Osteoblast (primary cell): ENCODE measurements at regions not wholly inside any gene's neighbourhood (a gene's known extent, or its start where the extent isn't known, plus 50 kb on each side); places are given as distances from the start of the nearest gene placed in this dataset.

Source experiments
- DNase-seq: peaks from one replicate; pipeline ENCODE4 v3.0.0; 2011; ENCODE audit warnings: low spot score, mixed read lengths; ENCODE audit not compliant: insufficient read length; ENCODE audit errors: missing footprints
- H2AFZ ChIP-seq: 2 replicates; pipeline ENCODE4 v1.6.0; 2011; ENCODE audit warnings: mild to moderate bottlenecking, low read length
- H3K27ac ChIP-seq: 2 replicates; pipeline ENCODE4 v1.5.1; 2011; ENCODE audit warnings: mild to moderate bottlenecking, low read depth, low read length, moderate library complexity
- H3K27me3 ChIP-seq: 2 replicates; pipeline ENCODE4 v1.6.0; 2012; ENCODE audit warnings: mild to moderate bottlenecking, control low read depth, inconsistent platforms, low read length, moderate library complexity; ENCODE audit not compliant: insufficient read depth
- H3K36me3 ChIP-seq: 2 replicates; pipeline ENCODE4 v1.5.1; 2011; ENCODE audit warnings: mild to moderate bottlenecking, low read length, control low read depth, moderate library complexity; ENCODE audit not compliant: insufficient read depth
- H3K4me1 ChIP-seq: 2 replicates; pipeline ENCODE4 v1.5.1; 2011; ENCODE audit warnings: mild to moderate bottlenecking, low read length, control low read depth, moderate library complexity; ENCODE audit not compliant: insufficient read depth
- H3K4me2 ChIP-seq: 2 replicates; pipeline ENCODE4 v1.6.0; 2011; ENCODE audit warnings: mild to moderate bottlenecking, low read length; ENCODE audit not compliant: insufficient read depth
- H3K4me3 ChIP-seq: fragments of 200-600 bp; sonication (generic); 3 replicates; pipeline ENCODE4 v1.5.1; 2012; ENCODE audit warnings: mild to moderate bottlenecking, low read length, inconsistent platforms; ENCODE audit not compliant: insufficient read depth
- H3K79me2 ChIP-seq: 2 replicates; pipeline ENCODE4 v1.6.0; 2012; ENCODE audit warnings: mild to moderate bottlenecking, low read length, control low read depth, inconsistent platforms; ENCODE audit not compliant: insufficient read depth
- H3K9me3 ChIP-seq: 2 replicates; pipeline ENCODE4 v1.5.1; 2011; ENCODE audit warnings: low read depth, low read length, control low read depth
- H4K20me1 ChIP-seq: 2 replicates; pipeline ENCODE4 v1.6.0; 2012; ENCODE audit warnings: mild to moderate bottlenecking, low read length, control low read depth; ENCODE audit not compliant: insufficient read depth
- TF ChIP-seq, protein P1 (sequence below): IDR thresholded peaks from 2 replicates; pipeline ENCODE4 v1.5.1; 2011; ENCODE audit warnings: mild to moderate bottlenecking, low read depth, low read length, moderate library complexity; ENCODE audit errors: extremely low read depth

DNA sequence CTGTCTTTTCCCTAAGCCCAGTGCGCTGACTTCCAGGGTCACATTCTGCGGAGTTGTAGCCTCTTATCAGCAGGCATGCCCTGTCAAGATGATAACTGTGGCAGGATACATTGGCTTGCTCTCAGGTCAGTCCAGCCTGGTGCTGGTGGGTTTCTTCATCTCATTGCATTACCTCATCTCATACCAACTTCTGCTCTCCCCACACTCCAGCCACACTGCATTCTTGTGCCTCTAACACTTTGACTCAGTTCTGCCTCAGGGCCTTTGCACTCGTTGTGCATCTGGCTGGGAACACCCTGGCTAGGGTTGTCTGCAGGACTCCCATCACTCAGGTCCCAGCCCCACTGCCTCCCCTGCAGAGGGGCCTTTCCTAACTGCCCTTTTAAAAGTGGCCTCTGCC, 110.3 kb upstream of the BACH2 start:
- TF ChIP-seq, protein P1, sequence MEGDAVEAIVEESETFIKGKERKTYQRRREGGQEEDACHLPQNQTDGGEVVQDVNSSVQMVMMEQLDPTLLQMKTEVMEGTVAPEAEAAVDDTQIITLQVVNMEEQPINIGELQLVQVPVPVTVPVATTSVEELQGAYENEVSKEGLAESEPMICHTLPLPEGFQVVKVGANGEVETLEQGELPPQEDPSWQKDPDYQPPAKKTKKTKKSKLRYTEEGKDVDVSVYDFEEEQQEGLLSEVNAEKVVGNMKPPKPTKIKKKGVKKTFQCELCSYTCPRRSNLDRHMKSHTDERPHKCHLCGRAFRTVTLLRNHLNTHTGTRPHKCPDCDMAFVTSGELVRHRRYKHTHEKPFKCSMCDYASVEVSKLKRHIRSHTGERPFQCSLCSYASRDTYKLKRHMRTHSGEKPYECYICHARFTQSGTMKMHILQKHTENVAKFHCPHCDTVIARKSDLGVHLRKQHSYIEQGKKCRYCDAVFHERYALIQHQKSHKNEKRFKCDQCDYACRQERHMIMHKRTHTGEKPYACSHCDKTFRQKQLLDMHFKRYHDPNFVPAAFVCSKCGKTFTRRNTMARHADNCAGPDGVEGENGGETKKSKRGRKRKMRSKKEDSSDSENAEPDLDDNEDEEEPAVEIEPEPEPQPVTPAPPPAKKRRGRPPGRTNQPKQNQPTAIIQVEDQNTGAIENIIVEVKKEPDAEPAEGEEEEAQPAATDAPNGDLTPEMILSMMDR: no peak
- no peak for DNase-seq
- peaks cover 5% of the 10 kb centered on the region for H3K4me1 ChIP-seq
- H3K27ac ChIP-seq: no peak overlapping the region
- H3K4me3 ChIP-seq: no peak overlapping the region
- no peaks in the 10 kb centered on the region for H4K20me1 ChIP-seq
- no peak overlapping the region for H3K4me2 ChIP-seq
- H3K27me3 ChIP-seq: no peaks in the 10 kb centered on the region
- no peaks in the 10 kb centered on the region for H3K79me2 ChIP-seq
- no peak overlapping the region for H2AFZ ChIP-seq
- no peaks in the 10 kb centered on the region for H3K9me3 ChIP-seq
- H3K36me3 ChIP-seq: no peaks in the 10 kb centered on the region

DNA sequence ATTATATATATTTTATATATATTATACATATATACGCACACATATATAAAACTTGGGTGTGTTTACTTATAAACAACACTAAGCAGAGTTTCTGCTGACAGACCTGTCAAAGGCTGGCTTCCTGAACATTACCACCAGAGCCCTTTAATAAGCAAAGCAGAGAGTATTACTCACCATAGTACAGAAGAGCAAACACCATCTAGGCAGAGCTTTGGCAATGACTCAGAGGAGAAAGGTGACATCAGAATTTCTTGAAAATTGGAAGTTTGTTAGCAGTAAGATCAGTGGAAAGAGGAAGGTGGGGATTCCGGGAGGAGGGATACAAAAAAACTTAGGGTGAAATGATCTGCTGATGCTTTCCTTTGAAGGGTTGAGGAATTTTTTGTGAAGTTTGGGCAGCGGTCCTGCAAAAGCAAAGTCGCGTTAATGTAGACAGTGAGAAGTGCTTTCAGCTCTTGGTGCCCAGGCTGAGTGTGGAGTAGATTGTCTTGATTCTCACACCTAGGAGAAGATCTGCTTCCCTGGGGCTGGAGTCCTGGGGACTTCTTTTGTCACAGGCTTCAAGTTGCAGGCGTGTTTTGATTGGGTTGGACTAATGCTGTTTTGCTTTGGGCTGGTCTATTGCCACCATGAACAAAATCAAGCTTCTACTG, 109.6 kb upstream of the BACH2 start:
- no peaks in the 10 kb centered on the region for H3K79me2 ChIP-seq
- DNase-seq: peak; percentile 90
- TF ChIP-seq, protein P1: no peak
- no peak overlapping the region for H3K4me2 ChIP-seq
- H4K20me1 ChIP-seq: no peaks in the 10 kb centered on the region
- H3K27ac ChIP-seq: no peak overlapping the region
- no peaks in the 10 kb centered on the region for H3K9me3 ChIP-seq
- no peak overlapping the region for H3K4me3 ChIP-seq
- no peak overlapping the region for H2AFZ ChIP-seq
- H3K4me1 ChIP-seq: peaks cover 5% of the 10 kb centered on the region
- peaks cover 3% of the 10 kb centered on the region for H3K27me3 ChIP-seq
- no peaks in the 10 kb centered on the region for H3K36me3 ChIP-seq

GRCh38 chr6:90403489-90404381, 107.1 kb upstream of the BACH2 start:
- no peaks in the 10 kb centered on the region for H4K20me1 ChIP-seq
- TF ChIP-seq, protein P1: no peak
- no peaks in the 10 kb centered on the region for H3K36me3 ChIP-seq
- no peak overlapping the region for H3K4me3 ChIP-seq
- no peak for DNase-seq
- H3K79me2 ChIP-seq: no peaks in the 10 kb centered on the region
- H3K27ac ChIP-seq: no peak overlapping the region
- H3K4me1 ChIP-seq: peaks cover 9% of the 10 kb centered on the region
- peaks cover 24% of the 10 kb centered on the region for H3K27me3 ChIP-seq
- H3K4me2 ChIP-seq: no peak overlapping the region
- H2AFZ ChIP-seq: no peak overlapping the region
- H3K9me3 ChIP-seq: no peaks in the 10 kb centered on the region

GRCh38 chr6:90402831-90403192, 106.2 kb upstream of the BACH2 start:
- Histone ChIP-seq H3K27ac (no peak overlapping the region), H3K4me3 (no peak overlapping the region), H4K20me1 (no peaks in the 10 kb centered on the region), H2AFZ (no peak overlapping the region), H3K36me3 (no peaks in the 10 kb centered on the region), H3K27me3 (peaks cover 31% of the 10 kb centered on the region), H3K9me3 (no peaks in the 10 kb centered on the region), H3K79me2 (no peaks in the 10 kb centered on the region), H3K4me1 (peaks cover 9% of the 10 kb centered on the region), H3K4me2 (no peak overlapping the region)
- TF ChIP-seq, protein P1: no peak
- DNase-seq: no peak
